CD8-positive, alpha-beta memory T cell (primary cell): ENCODE measurements at regions not wholly inside any gene's neighbourhood (a gene's known extent, or its start where the extent isn't known, plus 50 kb on each side); places are given as distances from the start of the nearest gene placed in this dataset.

Experiments used
- CTCF ChIA-PET: fragments of 350-600 bp; sonication (Branson Sonifier 250); formaldehyde crosslinking; loops from one replicate; lab custom pipeline; 2021; ENCODE audit warnings: antibody characterized with exemption; lab: Charles Lee
- POLR2A ChIA-PET: fragments of 350-600 bp; sonication (Branson Sonifier 250); formaldehyde crosslinking; loops from one replicate; lab custom pipeline; 2021; ENCODE audit warnings: antibody characterized with exemption; lab: Charles Lee
- DNase-seq, 5 donors: peaks; one replicate each; pipeline versions ENCODE4 v3.0.0 to v3.0.0-alpha.2; 2020 to 2022; ENCODE audit warnings: mixed read lengths in 1 of 5
- H3K27ac ChIP-seq: one replicate; pipeline ENCODE4 v1.7.0; 2013; ENCODE audit warnings: low read depth, mild to moderate bottlenecking, low read length, moderate library complexity
- H3K27me3 ChIP-seq: 2 replicates; pipeline ENCODE4 v1.7.0; 2013; ENCODE audit warnings: low read length, mild to moderate bottlenecking; ENCODE audit not compliant: insufficient read depth, poor library complexity, severe bottlenecking
- H3K36me3 ChIP-seq: 2 replicates; pipeline ENCODE4 v1.7.0; 2013; ENCODE audit warnings: mild to moderate bottlenecking, low read length, moderate library complexity; ENCODE audit not compliant: insufficient read depth
- H3K4me1 ChIP-seq: 2 replicates; pipeline ENCODE4 v1.7.0; 2013; ENCODE audit warnings: mild to moderate bottlenecking, low read length, moderate library complexity; ENCODE audit not compliant: insufficient read depth
- H3K4me3 ChIP-seq: 2 replicates; pipeline ENCODE4 v1.7.0; 2013; ENCODE audit warnings: mild to moderate bottlenecking, low read length
- H3K9me3 ChIP-seq: 2 replicates; pipeline ENCODE4 v1.7.0; 2013; ENCODE audit warnings: mild to moderate bottlenecking, low read length
- H3K27ac Mint-ChIP-seq, 8 donors: one replicate each; pipeline ENCODE4 v1.8.0; 2020 to 2021; ENCODE audit warnings: mixed read lengths in 8 of 8, mild to moderate bottlenecking in 6 of 8, inconsistent platforms in 3 of 8, moderate library complexity in 3 of 8
- H3K27me3 Mint-ChIP-seq, 2 donors: one replicate each; pipeline ENCODE4 v1.8.0; 2020 to 2021; ENCODE audit warnings: mixed read lengths in 2 of 2, mild to moderate bottlenecking in 1 of 2, moderate library complexity in 1 of 2
- H3K36me3 Mint-ChIP-seq, 3 donors: one replicate each; pipeline ENCODE4 v1.8.0; 2020 to 2021; ENCODE audit warnings: mixed read lengths in 3 of 3, inconsistent platforms in 1 of 3, mild to moderate bottlenecking in 1 of 3
- H3K4me1 Mint-ChIP-seq, 3 donors: one replicate each; pipeline ENCODE4 v1.8.0; 2020 to 2021; ENCODE audit warnings: mixed read lengths in 3 of 3, inconsistent platforms in 1 of 3, mild to moderate bottlenecking in 1 of 3
- H3K4me3 Mint-ChIP-seq, 7 donors: one replicate each; pipeline ENCODE4 v1.8.0; 2020 to 2021; ENCODE audit warnings: mixed read lengths in 7 of 7, mild to moderate bottlenecking in 6 of 7, moderate library complexity in 4 of 7, inconsistent platforms in 2 of 7
- H3K9me3 Mint-ChIP-seq, 5 donors: one replicate each; pipeline ENCODE4 v1.8.0; 2020 to 2022; ENCODE audit warnings: mixed read lengths in 5 of 5, mild to moderate bottlenecking in 3 of 5, moderate library complexity in 2 of 5, inconsistent platforms in 1 of 5

DNA sequence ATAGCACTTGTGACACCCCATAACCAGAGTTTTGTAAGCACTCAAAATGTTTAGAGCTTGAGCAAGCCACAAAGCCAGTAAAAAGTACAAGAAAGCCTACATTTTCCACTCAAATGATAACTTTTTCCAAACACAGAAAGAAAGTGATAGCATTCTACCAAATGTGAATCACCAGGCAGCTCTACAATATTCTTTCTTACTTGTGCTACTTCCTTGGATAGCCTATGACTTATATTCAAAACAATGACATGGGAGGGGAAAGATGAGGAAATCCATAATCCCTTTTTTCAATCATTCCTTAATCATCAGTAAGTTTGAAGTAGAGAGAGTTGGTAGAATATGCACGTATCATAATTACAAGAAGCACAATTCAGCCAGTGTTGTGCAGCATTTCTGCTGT is 650.8 kb upstream of the PCDH9 start:
- H3K27ac Mint-ChIP-seq = no peak overlapping the region
- CTCF ChIA-PET = no interaction called here

DNA sequence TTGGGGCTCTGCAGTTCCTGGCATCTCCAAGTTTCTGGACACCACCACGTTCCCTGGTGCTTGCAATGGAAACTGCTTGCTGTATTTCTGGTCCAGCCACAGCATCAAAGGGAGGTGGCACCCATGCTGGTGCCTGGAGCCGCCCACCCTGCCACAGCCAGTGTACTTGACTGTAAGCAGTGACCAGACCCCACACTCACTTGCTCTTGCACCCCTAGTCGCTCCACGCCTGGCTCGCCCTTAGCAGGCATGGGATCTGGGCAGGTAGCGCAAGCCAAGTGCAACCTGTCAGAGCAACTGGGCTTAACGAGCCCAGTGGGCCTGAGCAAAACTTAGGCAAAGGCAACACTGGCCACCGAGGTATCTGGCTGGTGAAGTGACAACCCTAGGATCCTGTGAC is 648.2 kb upstream of the PCDH9 start:
- no peaks in the 10 kb centered on the region for H3K4me1 Mint-ChIP-seq
- no peaks in the 10 kb centered on the region for H3K27me3 Mint-ChIP-seq
- H3K9me3 Mint-ChIP-seq = peaks cover 0 to 14% (median 6%) of the 10 kb centered on the region in 5 donors
- H3K4me3 ChIP-seq = no peak overlapping the region
- H3K4me3 Mint-ChIP-seq = no peak overlapping the region
- no peaks in the 10 kb centered on the region for H3K36me3 Mint-ChIP-seq
- no peaks in the 10 kb centered on the region for H3K4me1 ChIP-seq
- H3K27ac ChIP-seq = no peak overlapping the region
- H3K27ac Mint-ChIP-seq = no peak overlapping the region
- ChIA-PET CTCF (no interaction called here), POLR2A (no interaction called here)
- H3K9me3 ChIP-seq = no peaks in the 10 kb centered on the region
- DNase-seq = no peak
- no peaks in the 10 kb centered on the region for H3K27me3 ChIP-seq
- no peaks in the 10 kb centered on the region for H3K36me3 ChIP-seq

More for the DNA sequence above, 650.8 kb upstream of the PCDH9 start:
- no peaks in the 10 kb centered on the region for H3K27me3 ChIP-seq
- no peaks in the 10 kb centered on the region for H3K36me3 ChIP-seq
- no peaks in the 10 kb centered on the region for H3K36me3 Mint-ChIP-seq
- no peak overlapping the region for H3K27ac ChIP-seq
- DNase-seq = no peak
- H3K4me1 Mint-ChIP-seq = no peaks in the 10 kb centered on the region
- H3K9me3 ChIP-seq = no peaks in the 10 kb centered on the region
- no peaks in the 10 kb centered on the region for H3K27me3 Mint-ChIP-seq
- H3K4me1 ChIP-seq = no peaks in the 10 kb centered on the region
- no peak overlapping the region for H3K4me3 Mint-ChIP-seq
- POLR2A ChIA-PET = no interaction called here
- peaks cover 0 to 20% (median 4%) of the 10 kb centered on the region in 5 donors for H3K9me3 Mint-ChIP-seq
- no peak overlapping the region for H3K4me3 ChIP-seq

- H3K4me3 Mint-ChIP-seq = no peak overlapping the region
- H3K36me3 Mint-ChIP-seq = no peaks in the 10 kb centered on the region
- no peaks in the 10 kb centered on the region for H3K36me3 ChIP-seq
- no peak for DNase-seq
- H3K9me3 ChIP-seq = no peaks in the 10 kb centered on the region
- peaks cover 0 to 23% (median 8%) of the 10 kb centered on the region in 5 donors for H3K9me3 Mint-ChIP-seq
- CTCF ChIA-PET = no interaction called here
- H3K27me3 ChIP-seq = no peaks in the 10 kb centered on the region
- H3K4me1 Mint-ChIP-seq = no peaks in the 10 kb centered on the region
- no peaks in the 10 kb centered on the region for H3K4me1 ChIP-seq
- H3K27ac ChIP-seq = no peak overlapping the region
- H3K4me3 ChIP-seq = no peak overlapping the region
- POLR2A ChIA-PET = no interaction called here
- H3K27me3 Mint-ChIP-seq = no peaks in the 10 kb centered on the region
- no peak overlapping the region for H3K27ac Mint-ChIP-seq
Observed at GRCh38 chr13:67877031-67877430, 646.9 kb upstream of the PCDH9 start.

DNA sequence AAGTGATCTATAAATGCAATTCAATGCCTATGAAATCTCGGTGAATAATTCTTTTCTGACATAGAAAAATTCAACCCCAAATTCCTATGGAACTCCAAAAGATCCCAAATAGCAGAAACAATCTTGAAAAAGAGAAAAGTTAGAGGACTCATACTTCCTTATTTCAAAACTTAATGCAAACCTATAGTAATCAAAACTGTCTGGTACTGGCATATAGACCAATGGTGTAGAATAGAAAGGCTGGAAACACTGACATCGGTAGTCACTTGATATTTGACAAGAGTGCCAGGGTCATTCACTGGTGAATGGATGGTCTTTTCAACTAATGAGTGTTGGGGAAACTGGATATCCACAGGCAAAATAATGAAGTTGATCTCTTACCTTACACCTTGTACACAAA is 637.1 kb upstream of the PCDH9 start:
- Histone ChIP-seq H3K9me3 (no peaks in the 10 kb centered on the region), H3K36me3 (no peaks in the 10 kb centered on the region), H3K4me1 (no peaks in the 10 kb centered on the region), H3K27ac (no peak overlapping the region), H3K27me3 (no peaks in the 10 kb centered on the region), H3K4me3 (no peak overlapping the region)
- CTCF ChIA-PET = no interaction called here
- H3K36me3 Mint-ChIP-seq = no peaks in the 10 kb centered on the region
- no peaks in the 10 kb centered on the region for H3K4me1 Mint-ChIP-seq
- POLR2A ChIA-PET = no interaction called here
- no peak for DNase-seq
- peaks cover 2 to 20% (median 9%) of the 10 kb centered on the region in 5 donors for H3K9me3 Mint-ChIP-seq
- H3K27me3 Mint-ChIP-seq = no peaks in the 10 kb centered on the region
- H3K27ac Mint-ChIP-seq = no peak overlapping the region
- H3K4me3 Mint-ChIP-seq = no peak overlapping the region

DNA sequence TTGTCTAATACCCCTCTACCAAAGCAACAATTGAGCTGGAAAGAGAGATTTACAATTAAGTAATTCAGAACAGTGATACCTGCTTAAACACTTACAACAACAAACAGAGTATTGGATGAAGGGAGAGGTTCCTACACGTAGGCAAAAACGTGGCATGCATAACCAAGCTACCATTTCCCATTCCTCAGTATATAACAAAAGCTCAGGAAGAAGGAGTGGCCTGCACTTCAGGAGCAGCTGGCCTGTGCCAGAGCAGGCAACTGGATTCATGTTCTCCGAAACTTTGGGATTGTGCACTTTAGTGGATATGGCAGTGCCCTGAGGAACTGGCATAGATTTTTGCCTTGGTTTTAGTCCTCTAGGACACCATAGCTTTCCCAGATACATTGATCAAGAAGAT is 630.2 kb upstream of the PCDH9 start:
- no peaks in the 10 kb centered on the region for H3K4me1 Mint-ChIP-seq
- CTCF ChIA-PET = no interaction called here

DNA sequence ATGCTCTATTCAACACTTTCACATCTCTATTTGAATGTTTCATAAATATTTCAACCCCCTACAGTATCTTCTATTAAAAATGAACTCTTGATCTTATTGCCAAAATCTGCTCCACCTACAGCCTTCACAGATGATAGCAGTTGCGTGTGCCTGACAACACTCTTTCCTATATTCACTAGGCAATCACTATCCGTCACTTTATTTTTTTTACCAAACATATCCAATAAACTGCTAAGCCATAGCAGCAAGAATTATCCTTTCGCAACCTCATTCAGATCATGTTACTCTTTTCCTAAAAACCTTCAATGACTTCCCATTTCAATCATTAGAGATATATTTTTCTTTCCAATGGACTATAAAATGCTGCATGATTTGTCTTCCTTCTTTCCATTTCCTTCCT is 629.8 kb upstream of the PCDH9 start:
- Histone ChIP-seq H3K4me3 (no peak overlapping the region), H3K27ac (no peak overlapping the region), H3K9me3 (no peaks in the 10 kb centered on the region), H3K4me1 (no peaks in the 10 kb centered on the region), H3K27me3 (no peaks in the 10 kb centered on the region), H3K36me3 (no peaks in the 10 kb centered on the region)
- no peak overlapping the region for H3K27ac Mint-ChIP-seq
- no peaks in the 10 kb centered on the region for H3K4me1 Mint-ChIP-seq
- no peak overlapping the region for H3K4me3 Mint-ChIP-seq
- CTCF ChIA-PET = no interaction called here
- POLR2A ChIA-PET = no interaction called here
- H3K9me3 Mint-ChIP-seq = peaks cover 2 to 36% (median 22%) of the 10 kb centered on the region in 5 donors
- DNase-seq = no peak
- H3K27me3 Mint-ChIP-seq = no peaks in the 10 kb centered on the region
- H3K36me3 Mint-ChIP-seq = no peaks in the 10 kb centered on the region

More for the DNA sequence above, 630.2 kb upstream of the PCDH9 start:
- H3K27me3 Mint-ChIP-seq = no peaks in the 10 kb centered on the region
- H3K4me3 ChIP-seq = no peak overlapping the region
- no peak for DNase-seq
- no peaks in the 10 kb centered on the region for H3K36me3 ChIP-seq
- no peak overlapping the region for H3K27ac Mint-ChIP-seq
- POLR2A ChIA-PET = no interaction called here
- no peaks in the 10 kb centered on the region for H3K4me1 ChIP-seq
- no peaks in the 10 kb centered on the region for H3K9me3 ChIP-seq
- no peak overlapping the region for H3K27ac ChIP-seq
- no peak overlapping the region for H3K4me3 Mint-ChIP-seq
- no peaks in the 10 kb centered on the region for H3K27me3 ChIP-seq
- no peaks in the 10 kb centered on the region for H3K36me3 Mint-ChIP-seq
- H3K9me3 Mint-ChIP-seq = peaks cover 2 to 36% (median 22%) of the 10 kb centered on the region in 5 donors

- Mint-ChIP-seq H3K4me1 (no peaks in the 10 kb centered on the region), H3K27me3 (no peaks in the 10 kb centered on the region), H3K9me3 (peaks cover 2 to 42% (median 19%) of the 10 kb centered on the region in 5 donors), H3K36me3 (no peaks in the 10 kb centered on the region), H3K4me3 (no peak overlapping the region), H3K27ac (no peak overlapping the region)
- Histone ChIP-seq H3K9me3 (no peaks in the 10 kb centered on the region), H3K4me1 (no peaks in the 10 kb centered on the region), H3K36me3 (no peaks in the 10 kb centered on the region), H3K27ac (no peak overlapping the region), H3K27me3 (no peaks in the 10 kb centered on the region), H3K4me3 (no peak overlapping the region)
- DNase-seq = no peak
- ChIA-PET POLR2A (no interaction called here), CTCF (no interaction called here)
Observed at GRCh38 chr13:67857581-67858310, 627.6 kb upstream of the PCDH9 start.

DNA sequence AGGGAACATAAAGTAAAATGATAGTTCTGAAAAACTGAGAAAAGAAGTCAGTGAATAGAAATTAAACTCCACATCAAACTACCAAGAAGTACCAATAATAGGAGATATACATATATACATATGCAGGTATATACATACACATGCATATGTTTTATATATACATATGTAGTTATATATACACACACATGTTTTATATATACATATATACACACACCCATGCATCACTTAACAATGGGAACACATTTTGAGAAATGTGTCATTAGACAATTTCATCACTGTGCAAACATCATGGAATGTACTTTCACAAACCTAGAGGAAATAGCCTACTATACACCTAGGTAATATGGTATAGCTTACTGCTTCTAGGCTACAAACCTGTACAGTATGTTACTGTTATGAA is 626.8 kb upstream of the PCDH9 start:
- Histone ChIP-seq H3K4me1 (no peaks in the 10 kb centered on the region), H3K27ac (no peak overlapping the region), H3K27me3 (no peaks in the 10 kb centered on the region), H3K36me3 (no peaks in the 10 kb centered on the region), H3K4me3 (no peak overlapping the region), H3K9me3 (no peaks in the 10 kb centered on the region)
- H3K4me1 Mint-ChIP-seq = no peaks in the 10 kb centered on the region
- H3K4me3 Mint-ChIP-seq = no peak overlapping the region
- H3K9me3 Mint-ChIP-seq = peaks cover under 1 to 34% (median 15%) of the 10 kb centered on the region in 5 donors
- H3K27me3 Mint-ChIP-seq = no peaks in the 10 kb centered on the region
- POLR2A ChIA-PET = no interaction called here
- CTCF ChIA-PET = no interaction called here
- DNase-seq = no peak
- H3K27ac Mint-ChIP-seq = no peak overlapping the region
- H3K36me3 Mint-ChIP-seq = no peaks in the 10 kb centered on the region
